DMS53 treated with DMSO at 0.1 percent for 48 hours (cell line): ENCODE measurements at regions not wholly inside any gene's neighbourhood (a gene's known extent, or its start where the extent isn't known, plus 50 kb on each side); places are given as distances from the start of the nearest gene placed in this dataset.
"Not testable (repeated sequence)": the region's sequence is repeated elsewhere in the genome, so short reads cannot be mapped to it uniquely, and the experiment has no call there.

Experiments used
- DNase-seq: peaks from one replicate; lab custom pipeline; 2025; ENCODE audit not compliant: unreplicated experiment; lab: John Stamatoyannopoulos, UW

DNA sequence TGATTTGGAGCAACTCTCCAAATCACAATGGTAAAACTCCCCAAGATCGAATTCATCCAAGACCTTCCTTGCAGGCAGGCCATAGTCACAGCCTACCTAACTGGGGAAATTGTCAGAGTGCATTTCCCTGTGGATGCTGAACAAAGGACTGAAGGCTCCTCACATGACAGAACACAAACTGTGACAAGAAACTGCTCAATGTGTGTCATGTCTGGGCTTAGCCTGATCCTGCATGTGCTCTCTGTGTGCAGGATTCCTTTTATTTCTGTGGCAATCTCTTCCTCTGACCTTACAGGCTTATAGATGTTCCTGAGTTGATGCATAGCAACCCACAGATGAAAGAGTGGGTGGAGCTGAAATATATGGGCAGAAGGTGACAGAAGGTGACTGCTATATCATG, 465.8 kb downstream of the ICE1 start:
- DNase-seq = no peak

- no peak for DNase-seq
Observed at GRCh38 chr5:5887833-5888232, 465.4 kb downstream of the ICE1 start.

DNA sequence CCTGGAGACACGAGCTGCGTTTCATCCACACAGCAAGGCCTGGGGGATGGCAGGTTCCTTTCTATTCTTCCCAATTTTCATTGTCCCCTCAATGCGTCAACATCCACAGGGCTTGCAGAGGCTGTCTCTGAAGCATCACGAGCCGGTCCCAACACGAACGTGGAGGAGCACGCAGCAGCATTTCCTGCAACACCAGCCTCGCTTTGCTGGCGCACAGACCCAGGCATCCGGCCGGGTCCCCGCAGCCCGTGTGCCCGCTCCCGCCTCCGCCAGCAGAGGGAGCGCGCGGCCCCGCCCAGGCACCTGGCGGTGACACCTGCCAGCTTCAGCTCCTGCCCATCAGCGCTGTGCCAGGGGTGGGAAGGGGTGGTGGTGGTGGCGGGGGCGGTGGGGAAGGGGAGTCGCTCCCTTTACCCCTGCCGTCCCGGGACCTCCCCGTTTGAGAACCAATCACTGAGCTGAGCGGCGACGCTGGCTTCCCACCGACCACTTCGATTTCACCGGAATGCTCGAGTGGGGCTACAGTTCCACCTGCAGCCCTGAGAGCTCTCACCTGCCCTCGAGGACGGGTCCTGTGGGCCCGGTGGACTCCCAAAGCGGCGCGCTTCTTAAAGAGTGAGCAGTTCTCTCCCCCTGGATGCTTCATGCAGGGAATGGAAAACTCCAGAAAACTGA, 464.5 kb downstream of the ICE1 start:
- peak; percentile 18 for DNase-seq

DNA sequence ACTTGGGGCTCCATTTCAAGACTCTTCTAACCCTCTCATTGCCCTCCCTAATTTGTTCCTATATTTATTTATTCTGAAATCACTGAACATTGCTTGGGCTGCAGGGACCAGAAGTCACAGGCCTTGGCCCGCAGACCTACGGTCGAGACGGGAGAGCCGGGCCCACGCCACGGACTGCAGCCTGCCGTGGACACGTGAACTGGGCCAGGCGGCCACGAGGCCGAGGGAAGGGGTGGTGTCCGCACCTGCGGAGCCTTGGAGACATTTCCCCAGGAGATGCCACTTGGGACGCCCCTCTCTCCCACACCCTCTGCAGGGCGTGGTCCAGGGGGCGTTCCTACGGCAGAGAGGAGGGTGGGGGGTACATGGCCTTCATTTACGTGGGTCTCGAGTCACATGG, 463.9 kb downstream of the ICE1 start:
- DNase-seq = no peak

- DNase-seq = no peak
Observed at GRCh38 chr5:5885782-5886181, 463.3 kb downstream of the ICE1 start.

DNA sequence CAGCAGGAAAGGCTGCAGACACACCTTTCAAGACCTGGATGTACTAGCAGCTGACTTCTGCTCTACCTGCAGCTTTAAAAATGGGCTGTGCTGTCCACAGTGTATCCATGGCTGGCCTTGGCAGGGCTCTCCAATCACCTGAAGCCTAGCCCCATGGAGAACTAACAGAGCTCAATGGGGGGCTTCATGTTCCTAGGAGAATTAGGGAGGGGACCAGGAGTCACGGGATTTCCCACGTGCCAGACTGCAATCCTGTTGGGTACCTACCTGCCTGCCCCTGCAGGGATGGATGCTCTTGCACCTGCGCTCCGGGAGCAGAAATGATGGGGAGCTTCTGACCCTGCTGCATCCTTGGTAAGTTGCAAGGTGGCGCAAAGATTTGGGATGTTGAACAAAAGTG, 462.1 kb downstream of the ICE1 start:
- no peak for DNase-seq

DNA sequence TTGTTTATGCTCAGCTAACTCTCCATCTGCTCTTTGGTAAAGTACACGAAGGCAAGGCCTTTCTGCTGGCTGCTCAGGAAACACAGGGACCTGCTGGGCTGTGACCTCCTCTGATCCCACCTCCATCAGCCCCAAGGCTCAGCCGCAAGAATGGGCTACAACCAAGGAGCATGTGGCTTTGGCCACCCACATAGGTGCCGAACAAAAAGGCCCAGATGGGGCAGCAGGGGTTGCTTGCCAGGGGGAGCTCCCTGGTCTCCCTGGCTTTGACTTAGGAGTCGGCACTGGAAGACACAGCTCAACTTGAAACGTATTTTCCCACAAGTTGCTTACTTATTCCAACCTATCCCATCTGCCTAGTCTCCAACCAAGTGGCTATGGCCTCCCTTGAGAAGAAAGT, 461.1 kb downstream of the ICE1 start:
- DNase-seq = no peak

GRCh38 chr5:5883146-5883545, 460.7 kb downstream of the ICE1 start:
- no peak for DNase-seq

GRCh38 chr5:5882706-5883105, 460.2 kb downstream of the ICE1 start:
- no peak for DNase-seq

DNA sequence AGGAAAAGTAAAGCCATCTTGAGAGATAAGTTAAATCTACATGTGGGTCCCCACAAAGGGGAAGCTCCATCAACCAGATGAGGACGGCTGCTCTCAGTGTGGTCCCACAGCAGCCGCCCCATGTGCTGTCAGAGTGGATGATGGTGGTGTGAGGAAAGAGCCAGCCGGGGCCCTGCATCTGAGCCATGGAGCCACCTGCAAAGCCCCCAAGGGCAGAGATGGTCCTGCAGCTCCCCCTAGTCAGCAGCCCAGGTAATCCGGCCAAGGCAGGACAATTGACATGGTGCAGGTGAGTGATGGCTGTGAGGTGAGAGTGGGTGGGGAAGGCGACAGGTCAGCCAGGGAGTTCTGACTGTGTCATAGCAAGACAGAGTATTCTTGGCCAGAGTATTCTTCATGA, 458.8 kb downstream of the ICE1 start:
- no peak for DNase-seq

GRCh38 chr5:5880077-5880763, 457.7 kb downstream of the ICE1 start:
- DNase-seq = no peak

DNA sequence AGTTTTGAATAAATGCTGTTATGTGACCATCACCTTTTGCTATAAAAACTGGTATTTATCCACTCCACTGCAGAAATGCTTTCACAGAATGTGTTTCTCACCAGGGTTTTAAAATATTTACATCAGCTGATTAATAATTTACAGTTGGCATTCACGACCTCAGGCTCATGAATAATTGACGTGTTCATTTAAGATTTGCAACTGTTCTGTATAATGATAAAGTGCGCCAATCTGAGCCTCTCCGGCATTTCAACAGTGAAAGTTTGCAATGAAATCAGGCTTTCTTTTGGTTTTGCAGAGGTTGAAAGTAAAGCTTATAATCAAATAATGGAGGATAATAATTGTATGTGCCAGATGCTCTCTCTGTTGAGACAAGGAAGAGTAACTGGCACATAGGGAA, 434.9 kb downstream of the ICE1 start:
- no peak for DNase-seq

GRCh38 chr5:5854087-5854486, 431.6 kb downstream of the ICE1 start:
- DNase-seq = no peak

DNA sequence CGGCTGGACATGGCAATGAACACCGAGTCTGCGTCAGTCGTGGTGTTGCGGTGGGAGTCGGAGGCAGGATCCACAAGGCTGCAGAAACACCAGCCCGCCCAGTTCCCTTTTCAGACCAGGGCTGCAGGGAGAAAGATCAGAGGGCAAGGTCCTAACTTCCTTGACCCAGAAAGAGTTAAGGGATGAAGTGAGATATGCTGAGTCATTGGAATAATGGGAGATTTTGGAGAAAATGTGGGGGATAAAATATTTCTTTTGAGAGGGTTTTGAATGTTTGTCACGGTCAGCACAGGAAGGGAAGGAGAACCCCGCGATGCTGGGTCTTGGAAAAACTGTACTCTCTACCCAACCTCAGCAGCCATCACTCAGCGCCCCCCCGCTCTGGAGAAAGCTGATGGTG, 416.0 kb downstream of the ICE1 start:
- no peak for DNase-seq

- not testable (repeated sequence) for DNase-seq
Observed at GRCh38 chr5:5831622-5832021, 409.1 kb downstream of the ICE1 start.

DNA sequence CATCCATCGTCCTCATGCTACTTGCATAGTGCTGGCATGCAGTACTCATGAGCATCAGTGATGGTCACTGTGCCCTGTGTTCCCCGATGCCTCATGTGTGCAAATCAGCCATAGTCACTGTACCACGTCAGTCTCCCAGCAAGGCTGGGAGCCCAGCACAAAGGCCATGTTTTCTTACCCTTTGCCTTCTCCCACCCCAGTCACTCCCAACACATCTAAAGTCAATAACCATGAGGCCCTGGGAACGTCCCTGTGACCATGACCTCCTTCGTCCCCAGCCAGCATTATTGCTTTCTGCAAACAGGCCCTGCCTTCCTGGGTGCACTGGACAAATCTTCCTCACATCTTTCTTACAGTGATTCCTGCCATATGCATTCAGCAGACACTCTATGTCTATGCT, 406.1 kb downstream of the ICE1 start:
- no peak for DNase-seq

DNA sequence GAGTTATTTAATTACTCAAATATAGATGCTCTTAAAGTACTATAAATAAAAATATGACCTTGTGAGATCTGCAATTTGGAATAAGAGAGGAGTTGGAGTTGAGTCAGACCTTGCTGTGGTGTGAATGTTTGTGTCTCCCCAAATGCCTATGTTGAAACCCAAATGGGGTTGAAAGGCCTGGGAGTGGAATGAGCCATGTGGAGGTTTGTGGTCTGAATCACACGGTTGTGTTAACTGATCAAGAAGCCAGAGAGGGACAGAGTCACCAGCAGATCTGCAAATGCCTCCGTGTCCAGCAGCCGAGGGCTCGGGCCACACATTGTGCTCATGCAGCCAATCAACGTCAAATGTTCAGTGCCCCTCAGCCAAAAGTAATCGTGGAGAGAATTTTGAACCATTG, 404.4 kb downstream of the ICE1 start:
- no peak for DNase-seq

GRCh38 chr5:5822729-5823257, 400.3 kb downstream of the ICE1 start:
- DNase-seq = no peak

- DNase-seq = no peak
Observed at GRCh38 chr5:5816960-5817359, 394.5 kb downstream of the ICE1 start.

GRCh38 chr5:5813441-5813840, 391.0 kb downstream of the ICE1 start:
- DNase-seq = no peak

GRCh38 chr5:5810461-5810860, 388.0 kb downstream of the ICE1 start:
- no peak for DNase-seq

- no peak for DNase-seq
Observed at GRCh38 chr5:5805916-5806315, 383.4 kb downstream of the ICE1 start.
